Head of caudate nucleus (tissue), 42 donors: ENCODE measurements at regions not wholly inside any gene's neighbourhood (a gene's known extent, or its start where the extent isn't known, plus 50 kb on each side); places are given as distances from the start of the nearest gene placed in this dataset.
A peak's percentile ranks its signal among the peaks of the same experiment; 100 is the strongest.

Experiments used
- DNase-seq, 42 donors: peaks; one replicate each; pipeline versions ENCODE4 v3.0.0 to v3.0.0-alpha.2; 2020 to 2021; ENCODE audit warnings: mixed read lengths in 7 of 42
- intact Hi-C: fragments of 100-400 bp; cut with DNase I; formaldehyde crosslinking; loops from one replicate; pipeline ENCODE4 v1.15.0; 2022

- intact Hi-C loops, result no loop called here
- no peak for DNase-seq
These were observed 175.1 kb downstream of the ZFP36L2 start for GRCh38 chr2:43051338-43051737.

GRCh38 chr2:43050866-43051265 lies 175.5 kb downstream of the ZFP36L2 start:
- no peak for DNase-seq
- intact Hi-C loops, result no loop called here

- peak in 1 of 42 donors; percentile 5 for DNase-seq
These were observed 176.3 kb downstream of the ZFP36L2 start for GRCh38 chr2:43049836-43050801.

GRCh38 chr2:43047187-43047780 lies 179.1 kb downstream of the ZFP36L2 start:
- intact Hi-C loops, result no loop called here
- peak in 2 of 42 donors; percentile 4 to 8 for DNase-seq

More at GRCh38 chr2:43049836-43050801, 176.3 kb downstream of the ZFP36L2 start:
- intact Hi-C loops, result no loop called here

- intact Hi-C loops, result no loop called here
- DNase-seq, result no peak
These were observed 180.5 kb downstream of the ZFP36L2 start for GRCh38 chr2:43045866-43046265.

- peak in 1 of 42 donors; percentile 3 for DNase-seq
These were observed 182.2 kb downstream of the ZFP36L2 start for GRCh38 chr2:43044093-43044681.

GRCh38 chr2:43043553-43043870 lies 182.9 kb downstream of the ZFP36L2 start:
- DNase-seq, result peak in 1 of 42 donors; percentile 4
- intact Hi-C loops, result no loop called here

More at GRCh38 chr2:43044093-43044681, 182.2 kb downstream of the ZFP36L2 start:
- intact Hi-C loops, result no loop called here

- DNase-seq, result peak in 2 of 42 donors; percentile 6 to 76
- intact Hi-C loops, result no loop called here
These were observed 184.6 kb downstream of the ZFP36L2 start for GRCh38 chr2:43041661-43042360.

GRCh38 chr2:43041173-43041591 lies 185.2 kb downstream of the ZFP36L2 start:
- DNase-seq, result peak in 1 of 42 donors; percentile 2
- intact Hi-C loops, result no loop called here

- intact Hi-C loops, result no loop called here
- DNase-seq, result peak in 1 of 42 donors; percentile 1
These were observed 186.1 kb downstream of the ZFP36L2 start for GRCh38 chr2:43040084-43040854.

GRCh38 chr2:43039376-43040080 lies 186.9 kb downstream of the ZFP36L2 start:
- DNase-seq, result peak in 24 of 42 donors; percentile 28 to 71 (median 51)

GRCh38 chr2:43038696-43039094 lies 187.7 kb downstream of the ZFP36L2 start:
- no peak for DNase-seq
- intact Hi-C loops, result no loop called here

More at GRCh38 chr2:43039376-43040080, 186.9 kb downstream of the ZFP36L2 start:
- intact Hi-C loops, result no loop called here

- DNase-seq, result no peak
- intact Hi-C loops, result no loop called here
These were observed 188.2 kb downstream of the ZFP36L2 start for GRCh38 chr2:43038034-43038695.

- no peak for DNase-seq
- intact Hi-C loops, result no loop called here
These were observed 190.5 kb downstream of the ZFP36L2 start for GRCh38 chr2:43035922-43036321.

- intact Hi-C loops, result no loop called here
- no peak for DNase-seq
These were observed 191.5 kb downstream of the ZFP36L2 start for GRCh38 chr2:43034921-43035320.

GRCh38 chr2:43034242-43034619 lies 192.2 kb downstream of the ZFP36L2 start:
- DNase-seq, result no peak

GRCh38 chr2:43033466-43034241 lies 192.8 kb downstream of the ZFP36L2 start:
- DNase-seq, result no peak
- intact Hi-C loops, result no loop called here

More at GRCh38 chr2:43034242-43034619, 192.2 kb downstream of the ZFP36L2 start:
- intact Hi-C loops, result no loop called here
